Activated CD4-positive, alpha-beta T cell treated with anti-CD3 and anti-CD28 coated beads, Interleukin-10, Interleukin-2, amounts not matched to agents 100 ng/mL and 50 ng/mL, durations not matched to agents 16 hours and 8 hours (primary cell): ENCODE measurements at regions not wholly inside any gene's neighbourhood (a gene's known extent, or its start where the extent isn't known, plus 50 kb on each side); places are given as distances from the start of the nearest gene placed in this dataset.
A peak's percentile ranks its signal among the peaks of the same experiment; 100 is the strongest.

Source experiments
- DNase-seq: peaks from one replicate; pipeline ENCODE4 v3.0.0-alpha.2; 2020

GRCh38 chr7:135827391-135827790, 78.8 kb upstream of the FAM180A start:
- no peak for DNase-seq

- DNase-seq = no peak
Observed at GRCh38 chr7:135825406-135825805, 76.8 kb upstream of the FAM180A start.

- DNase-seq = no peak
Observed at GRCh38 chr7:135822376-135822775, 73.8 kb upstream of the FAM180A start.

DNA sequence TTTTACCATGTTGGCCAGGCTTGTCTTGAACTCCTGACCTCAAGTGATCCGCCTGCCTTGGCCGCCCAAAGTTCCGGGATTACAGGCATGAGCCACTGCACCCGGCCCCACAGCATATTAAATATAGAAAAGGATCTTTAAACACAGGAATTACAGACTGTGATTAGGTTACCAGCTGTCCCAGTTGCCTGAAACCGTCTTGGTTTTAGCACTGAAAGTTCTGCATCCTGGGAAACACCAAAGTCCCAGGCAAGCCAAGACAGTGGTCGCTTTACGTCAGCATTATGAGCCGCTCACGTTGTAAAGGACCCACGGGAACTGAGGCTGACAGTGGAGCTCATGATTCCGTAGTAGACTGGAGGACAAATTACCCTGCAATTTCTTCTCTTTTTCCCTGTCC, 69.0 kb upstream of the FAM180A start:
- no peak for DNase-seq

DNA sequence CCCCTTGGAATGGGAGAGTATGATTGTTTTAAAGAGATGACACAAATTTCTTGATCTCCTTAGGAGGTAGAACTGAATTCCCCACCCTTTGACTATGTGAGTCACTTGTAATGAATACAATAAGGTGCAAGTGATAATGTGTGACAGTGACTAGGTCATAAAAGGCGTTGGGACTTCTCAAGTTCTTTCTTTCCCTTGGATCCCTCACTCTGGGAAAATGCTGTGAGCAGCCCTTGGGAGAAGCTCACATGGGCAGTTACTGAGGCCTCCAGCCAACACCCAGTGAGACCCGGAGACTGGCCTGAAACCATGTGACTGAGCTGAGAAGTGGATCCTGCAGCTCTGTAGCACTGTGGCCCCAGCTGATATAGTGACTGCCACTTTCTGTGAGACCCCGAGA, 66.4 kb upstream of the FAM180A start:
- no peak for DNase-seq

- DNase-seq = no peak
Observed at GRCh38 chr7:135812148-135812547, 63.5 kb upstream of the FAM180A start.

DNA sequence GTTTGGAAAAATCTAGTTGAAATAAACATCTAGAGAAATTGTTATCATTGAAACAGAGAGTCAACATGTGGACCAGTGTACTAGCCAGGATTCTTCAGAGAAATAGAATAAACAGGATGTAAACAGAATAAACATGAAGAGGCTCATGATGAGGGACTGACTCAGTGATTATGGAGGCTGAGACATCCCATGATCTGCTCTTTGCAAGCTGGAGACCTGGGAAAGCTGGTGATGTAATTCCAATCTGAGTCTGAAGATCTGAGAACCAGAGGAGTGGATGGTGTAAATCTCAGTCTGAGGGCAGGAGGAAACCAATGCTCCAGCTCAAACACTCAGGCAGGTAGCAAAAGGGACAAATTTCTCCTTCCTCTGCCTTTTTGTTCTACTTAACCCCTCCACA, 62.9 kb upstream of the FAM180A start:
- DNase-seq = no peak

- no peak for DNase-seq
Observed at GRCh38 chr7:135808206-135808605, 59.6 kb upstream of the FAM180A start.

GRCh38 chr7:135803143-135803542, 54.5 kb upstream of the FAM180A start:
- no peak for DNase-seq

DNA sequence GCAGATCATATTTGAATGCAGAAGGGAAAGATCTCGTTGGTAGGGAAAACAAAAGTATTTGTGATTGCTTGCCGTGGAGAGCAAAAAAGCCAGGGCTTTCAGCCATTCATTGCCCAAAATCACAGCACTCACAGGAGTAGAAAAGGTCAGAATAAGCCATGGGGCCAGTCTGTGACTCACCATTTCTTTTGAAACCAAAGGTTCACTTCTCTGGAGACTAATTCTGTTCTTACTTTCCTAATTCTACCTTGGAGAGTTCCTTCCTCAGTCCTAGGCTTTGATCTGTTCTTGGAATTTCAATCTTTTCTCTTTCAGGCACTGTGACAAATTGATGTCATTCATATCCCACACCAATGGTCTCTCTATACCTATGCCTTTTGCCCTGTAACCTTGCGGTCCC, 54.1 kb upstream of the FAM180A start:
- DNase-seq = no peak

DNA sequence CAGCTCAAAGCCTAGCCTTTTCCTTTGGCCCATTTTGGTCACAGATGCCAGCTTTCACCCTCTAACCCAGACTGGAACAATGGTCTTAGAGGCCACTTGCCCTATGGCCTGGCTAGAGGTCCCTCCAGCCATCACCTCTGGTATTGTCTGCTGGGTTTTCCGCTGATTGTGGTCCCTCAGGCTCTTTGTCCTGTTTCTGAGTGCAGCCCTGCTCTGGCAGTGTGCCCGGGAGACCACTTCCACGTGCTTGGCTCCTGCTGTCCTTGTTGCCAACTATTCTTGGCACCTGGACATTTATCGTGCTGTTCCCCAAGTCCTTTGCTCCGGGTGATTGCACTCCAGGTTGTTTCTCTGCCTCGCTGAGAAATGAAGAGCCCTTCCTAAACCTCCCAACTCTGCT, 53.3 kb upstream of the FAM180A start:
- DNase-seq = no peak

DNA sequence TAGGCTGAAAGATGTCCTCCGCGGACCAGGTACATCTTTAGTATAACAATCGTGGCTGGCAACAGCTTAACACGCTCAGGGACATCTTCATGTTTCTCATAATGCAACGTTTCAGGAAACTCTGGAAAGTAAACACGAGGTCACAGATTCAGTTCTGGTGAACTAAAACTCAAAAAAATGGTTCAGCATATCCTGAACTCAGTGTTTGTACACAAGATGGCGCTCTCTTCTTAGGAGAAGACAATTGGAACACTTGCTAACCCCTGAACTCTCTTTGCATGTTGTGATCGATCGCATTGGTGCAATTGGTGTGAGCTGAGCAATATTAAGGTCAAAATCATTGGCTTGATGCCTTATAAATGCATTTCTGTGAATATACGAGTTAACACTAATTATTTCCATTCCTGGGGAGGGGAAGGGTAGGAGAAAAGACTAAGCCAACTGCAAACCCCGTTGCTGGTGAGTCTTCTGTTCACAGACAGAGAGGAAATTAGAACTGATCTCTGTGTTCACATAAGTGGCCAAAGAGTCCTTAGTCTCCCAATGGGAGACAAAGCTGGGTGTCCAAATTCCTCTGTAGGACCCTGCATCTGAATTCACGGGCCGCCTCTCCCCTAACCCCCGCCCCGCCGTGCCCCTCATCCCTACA, 52.6 kb upstream of the FAM180A start:
- DNase-seq = peak; percentile 77

DNA sequence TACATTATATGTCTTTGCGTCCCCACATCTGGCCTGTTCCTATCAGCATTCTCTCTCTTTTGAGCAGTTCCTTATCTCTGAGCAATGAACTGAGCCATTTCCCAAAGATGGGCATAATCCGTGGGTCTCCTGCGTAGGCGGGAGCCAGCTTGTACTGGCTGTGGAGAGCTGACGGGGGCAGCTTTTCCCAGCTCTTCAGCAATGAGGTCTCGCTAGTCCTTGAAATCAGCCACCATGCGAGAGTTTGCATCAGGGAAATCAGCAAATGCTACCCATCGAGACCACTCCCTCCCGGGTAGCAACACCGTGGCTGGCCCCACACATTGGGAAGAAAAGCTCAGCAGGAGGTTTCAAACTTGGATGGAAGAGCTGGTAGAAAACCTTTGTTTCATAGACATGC, 51.9 kb upstream of the FAM180A start:
- DNase-seq = no peak

DNA sequence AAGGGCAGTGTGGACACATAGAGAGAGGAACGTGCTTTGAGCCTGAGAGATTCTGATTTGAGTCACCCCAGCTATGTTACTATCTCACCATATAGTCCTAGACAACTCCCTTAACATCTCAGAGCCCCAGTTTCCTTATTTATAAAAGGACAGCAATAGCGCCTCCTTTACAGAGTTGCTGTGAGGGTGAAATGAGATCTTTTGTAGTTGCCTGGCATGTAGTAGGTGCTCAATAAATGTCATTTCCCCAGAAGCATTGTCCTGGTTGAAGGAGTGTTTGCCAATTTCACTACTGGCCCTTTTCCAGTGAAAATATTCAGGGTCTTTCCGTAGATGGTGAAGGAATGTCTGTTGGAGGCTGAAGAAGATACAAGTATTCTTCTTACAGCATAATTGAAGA, 51.3 kb upstream of the FAM180A start:
- no peak for DNase-seq
